CD4-positive, alpha-beta T cell treated with Interferon gamma for 1 hour (primary cell): ENCODE measurements at regions not wholly inside any gene's neighbourhood (a gene's known extent, or its start where the extent isn't known, plus 50 kb on each side); places are given as distances from the start of the nearest gene placed in this dataset.
"Not testable (repeated sequence)": the region's sequence is repeated elsewhere in the genome, so short reads cannot be mapped to it uniquely, and the experiment has no call there.

ENCODE experiments used
- DNase-seq: peaks from one replicate; pipeline ENCODE4 v3.0.0-alpha.2; 2020

DNA sequence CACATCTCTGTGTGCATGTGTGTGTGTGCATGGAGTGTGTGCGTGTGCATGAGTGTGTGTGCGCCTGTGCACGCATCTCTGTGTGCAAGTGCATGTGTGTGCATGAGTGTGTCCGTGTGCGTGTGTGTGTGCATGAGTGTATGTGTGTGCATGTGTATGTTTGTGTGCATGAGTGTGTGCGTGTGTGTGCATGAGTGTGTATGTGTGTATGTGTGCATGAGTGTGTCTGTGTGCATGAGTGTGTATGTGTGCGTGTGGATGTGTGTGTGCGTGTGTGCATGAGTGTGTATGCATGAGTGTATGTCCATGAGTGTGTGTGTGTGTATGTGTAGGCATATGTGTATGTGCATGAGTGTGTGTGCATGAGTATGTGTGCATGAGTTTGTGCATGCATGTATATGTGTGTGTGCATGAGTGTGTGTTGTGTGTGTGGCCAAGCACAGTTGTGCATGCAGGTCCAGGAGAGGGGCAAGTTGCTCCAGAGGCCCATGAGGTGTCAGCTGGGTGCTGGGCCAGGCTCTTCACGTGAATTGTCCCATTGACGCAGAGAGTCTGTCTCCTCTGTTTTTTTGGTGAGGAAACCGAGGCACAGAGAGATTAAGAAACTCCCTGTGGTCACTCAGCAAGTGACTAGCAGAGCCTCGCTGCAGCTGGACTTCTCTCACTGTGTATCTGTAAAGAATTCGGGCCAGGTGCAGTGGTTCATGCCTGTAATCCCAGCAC lies 75.5 kb downstream of the ASB1 start:
- no peak for DNase-seq

DNA sequence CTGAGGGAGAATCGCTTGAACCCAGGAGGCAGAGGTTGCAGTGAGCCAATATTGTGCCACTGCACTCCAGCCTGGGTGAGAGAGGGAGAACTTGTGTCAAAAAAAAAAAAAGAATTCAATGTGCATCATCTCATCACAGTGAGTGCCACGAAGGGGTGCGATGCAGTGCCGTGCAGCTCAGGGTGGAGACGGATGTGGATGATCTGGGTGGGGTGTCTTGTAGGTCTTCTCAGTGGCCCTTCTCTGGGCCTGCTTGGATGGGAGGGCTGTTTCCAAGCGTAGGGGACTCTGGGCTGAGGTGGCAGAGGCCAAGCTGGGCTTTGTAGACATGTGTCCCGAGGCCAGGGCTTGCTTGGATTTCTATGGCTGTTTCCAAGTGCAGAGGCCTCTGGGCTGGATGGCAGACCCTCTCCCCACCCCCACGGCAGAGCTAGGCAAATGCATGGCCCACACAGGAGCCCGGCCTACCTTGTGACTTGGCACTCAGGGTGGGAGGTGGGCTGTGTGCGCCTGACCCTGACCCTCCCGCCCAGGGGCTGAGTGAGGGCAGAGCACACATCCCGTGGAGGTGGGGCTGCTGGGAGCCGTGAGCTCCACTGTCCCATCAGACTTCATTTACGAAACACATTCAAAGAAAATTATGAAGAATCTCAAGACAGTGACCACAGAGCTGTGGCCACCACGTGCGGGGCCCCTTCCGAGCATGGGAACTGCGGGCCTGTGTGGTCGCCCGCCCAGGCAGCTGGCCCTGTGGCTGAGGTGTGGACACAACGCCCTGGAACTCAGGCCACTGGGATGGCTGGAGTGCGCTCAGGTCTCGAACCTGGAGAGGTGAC lies 76.4 kb downstream of the ASB1 start:
- DNase-seq, result no peak

DNA sequence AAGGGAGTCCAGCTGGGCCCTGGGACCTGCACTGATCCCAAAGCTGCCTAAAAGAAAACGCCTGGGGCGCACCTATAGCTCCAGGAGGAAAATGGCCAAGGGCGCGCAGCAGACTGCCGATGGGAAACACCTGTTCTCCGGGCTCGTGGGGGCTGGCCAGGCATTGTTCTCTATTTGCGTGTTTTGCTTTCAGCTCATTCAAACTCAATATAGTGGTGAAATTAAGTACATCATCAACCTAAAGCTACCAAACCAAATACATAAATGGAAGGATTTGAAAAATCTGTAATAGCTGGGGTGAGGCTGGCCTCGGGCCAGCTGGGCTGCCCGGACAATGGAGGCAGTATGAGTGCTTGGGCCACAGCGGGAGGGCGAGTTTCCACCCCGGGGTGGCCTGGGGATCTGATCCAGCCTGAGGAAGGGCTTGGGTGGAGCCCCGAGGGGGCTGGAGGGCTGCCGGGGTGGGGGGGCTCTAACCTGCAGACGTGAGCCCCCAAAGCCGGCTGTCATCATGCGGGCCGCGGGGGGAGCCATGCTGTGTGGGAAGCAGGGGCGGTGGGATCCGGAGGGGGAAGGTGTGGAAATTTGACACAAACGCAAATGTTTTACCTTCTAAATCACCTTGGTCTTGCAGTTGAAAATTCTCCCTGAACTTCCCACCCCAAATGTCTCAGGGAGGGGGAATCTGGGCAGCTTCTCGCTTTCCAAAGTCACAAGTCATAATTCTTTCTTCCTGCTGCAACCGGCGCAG lies 77.6 kb downstream of the ASB1 start:
- DNase-seq, result no peak

DNA sequence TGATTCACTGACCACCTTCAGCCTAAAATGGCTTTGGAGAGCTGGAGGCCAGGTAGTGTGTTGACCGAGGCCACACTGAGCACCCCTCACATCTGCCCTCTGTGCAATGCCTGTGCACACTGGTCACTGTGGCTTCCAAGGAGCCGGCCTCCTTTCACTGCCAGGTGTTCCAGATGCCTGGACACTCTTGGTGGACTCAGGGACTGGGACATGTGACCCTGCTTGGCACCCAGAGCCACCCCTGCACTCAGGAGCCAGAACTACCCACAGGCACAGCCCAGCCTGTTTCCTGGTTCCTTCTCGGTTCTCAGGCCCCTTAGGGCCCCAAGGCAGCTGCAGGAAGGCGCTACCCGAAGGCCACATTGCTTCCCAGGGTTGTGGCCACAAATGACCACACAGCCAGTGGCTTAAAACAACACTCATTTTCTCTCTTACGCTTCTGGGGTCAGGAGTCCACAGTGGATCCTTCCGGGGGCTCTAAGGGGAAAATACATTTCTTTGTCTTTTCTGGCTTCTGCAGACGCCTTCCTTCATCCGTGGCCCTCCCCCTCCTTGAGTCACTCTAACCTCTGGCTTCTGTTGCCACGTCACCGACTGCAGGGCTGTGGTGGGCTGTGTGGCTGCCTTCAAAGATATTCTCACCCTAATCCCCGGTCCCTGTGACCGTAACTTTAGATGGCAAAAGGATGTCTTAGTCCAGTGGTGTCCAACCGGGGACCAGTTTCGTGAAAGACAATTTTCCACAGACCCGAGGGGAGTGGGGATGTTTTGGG lies 78.6 kb downstream of the ASB1 start:
- no peak for DNase-seq

DNA sequence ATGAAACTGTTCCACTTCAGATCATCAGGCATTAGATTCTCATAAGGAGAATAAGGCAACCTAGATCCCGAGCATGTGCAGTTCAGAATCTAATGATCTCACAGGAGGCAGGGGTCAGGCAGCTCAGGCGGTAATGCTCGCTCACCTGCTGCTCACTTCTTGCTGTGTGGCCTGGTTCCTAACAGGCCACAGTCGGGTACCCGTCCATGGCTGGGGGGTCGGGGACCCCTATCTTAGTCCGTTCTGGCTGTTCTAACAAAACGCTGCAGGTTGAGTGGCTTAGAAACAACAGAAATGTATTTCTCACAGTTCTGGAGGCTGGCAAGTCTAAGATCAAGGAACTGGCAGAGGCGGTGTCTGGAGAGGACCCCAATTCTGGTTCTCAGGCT lies 79.2 kb downstream of the ASB1 start:
- DNase-seq, result no peak

DNA sequence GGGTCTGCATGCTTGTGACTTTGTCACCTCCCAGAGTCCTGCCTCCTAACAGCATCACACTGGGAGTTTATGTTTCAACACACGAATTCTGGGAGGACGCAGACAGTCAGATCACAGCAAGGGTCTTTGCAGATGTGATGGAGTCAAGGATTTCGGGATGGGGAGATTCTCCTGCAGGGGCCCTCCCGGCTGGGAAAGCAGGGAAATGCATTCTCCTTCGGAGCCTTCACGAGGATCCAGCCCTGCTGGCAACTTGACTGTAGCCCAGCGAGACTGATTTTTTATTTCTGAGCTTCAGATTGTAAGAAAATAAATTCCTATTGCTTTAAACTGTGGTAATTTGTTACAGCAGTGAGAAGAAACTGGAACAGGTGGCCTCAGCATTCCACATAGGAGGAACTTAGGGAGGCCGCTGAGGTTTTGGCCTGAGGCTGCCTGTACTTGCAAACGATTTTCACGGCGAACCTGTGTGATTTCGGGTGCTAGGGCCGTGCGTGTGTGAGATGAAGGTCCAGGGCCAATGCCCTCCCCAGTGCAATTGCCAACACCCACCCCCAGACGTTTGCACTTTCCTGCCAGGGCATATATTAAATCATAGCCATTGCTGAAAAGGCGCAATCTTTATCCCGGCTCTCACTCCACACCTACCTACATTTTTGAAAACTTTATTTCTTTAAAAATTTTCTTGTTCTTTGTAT lies 79.8 kb downstream of the ASB1 start:
- no peak for DNase-seq

DNA sequence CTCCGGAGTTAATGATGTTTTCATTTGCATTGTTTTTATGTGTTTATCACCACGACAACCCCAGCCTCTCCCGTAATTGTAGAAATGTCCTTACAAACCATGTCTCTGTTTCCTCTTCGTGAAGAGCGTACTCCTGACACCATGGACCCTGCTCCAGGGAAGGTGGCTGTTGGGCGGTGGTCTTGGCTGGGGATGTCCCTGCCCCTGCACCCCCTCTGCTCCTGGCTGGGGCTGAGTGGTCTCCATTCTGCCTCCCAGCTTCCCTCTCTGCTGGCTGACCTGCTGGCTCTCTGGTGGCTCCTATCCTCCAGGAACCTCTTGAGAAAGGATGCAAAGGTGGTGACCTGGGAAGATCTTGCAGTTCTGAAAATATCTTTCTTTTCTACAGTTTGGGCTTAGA lies 81.1 kb downstream of the ASB1 start:
- no peak for DNase-seq

DNA sequence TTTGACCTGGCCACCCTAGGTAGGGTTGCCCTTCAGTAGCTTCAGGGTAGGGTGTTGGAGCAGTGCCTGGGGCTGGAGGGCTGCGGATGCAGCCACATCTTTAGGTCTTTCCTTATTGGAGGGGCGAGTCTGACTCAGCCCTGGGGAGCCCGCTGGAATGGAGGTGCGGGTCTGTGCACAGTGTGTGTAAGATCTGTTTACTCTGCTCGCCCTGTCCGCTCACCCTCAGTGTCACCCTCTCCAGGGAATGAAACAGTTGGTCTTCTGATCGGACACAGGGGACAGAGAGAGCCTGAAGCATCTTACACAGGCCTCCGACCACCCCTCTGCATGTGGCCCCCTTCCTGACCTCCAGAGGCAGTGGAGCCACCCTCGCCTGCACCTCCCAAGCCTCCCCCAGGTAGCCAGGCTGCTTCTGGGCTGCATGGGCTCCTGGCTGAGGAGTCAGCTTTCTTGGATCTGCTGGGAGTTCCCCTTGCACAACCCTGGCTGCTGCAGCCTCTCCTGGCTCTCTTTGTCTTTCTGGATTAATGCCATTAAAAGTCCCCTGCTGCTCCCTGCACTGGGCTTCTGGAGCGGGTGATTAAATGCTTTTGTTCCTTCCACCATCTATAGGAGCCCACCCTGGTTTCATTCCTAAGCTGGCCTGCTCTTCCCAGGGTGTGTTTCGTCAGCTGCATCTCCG lies 82.6 kb downstream of the ASB1 start:
- DNase-seq, result no peak

DNA sequence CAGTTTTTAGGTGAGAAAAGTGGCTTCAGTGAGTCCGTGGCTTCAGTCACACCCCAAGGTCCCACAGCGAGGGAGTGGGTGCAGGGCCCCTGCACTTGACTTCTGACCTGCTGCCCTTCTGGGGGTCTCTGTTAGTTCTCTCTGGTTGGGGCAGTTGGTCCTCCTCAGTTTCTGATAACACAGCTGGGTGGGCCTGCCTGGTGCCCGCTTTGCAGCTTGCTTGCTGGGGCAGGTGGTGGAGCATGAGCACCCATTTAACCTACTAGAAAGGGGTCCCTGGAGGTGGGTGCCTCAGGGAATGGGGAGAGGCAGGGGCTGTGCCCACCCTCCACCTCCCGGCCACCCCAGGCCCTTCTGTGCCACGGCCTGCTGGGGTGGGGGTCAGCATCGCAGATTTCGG lies 83.2 kb downstream of the ASB1 start:
- no peak for DNase-seq

DNA sequence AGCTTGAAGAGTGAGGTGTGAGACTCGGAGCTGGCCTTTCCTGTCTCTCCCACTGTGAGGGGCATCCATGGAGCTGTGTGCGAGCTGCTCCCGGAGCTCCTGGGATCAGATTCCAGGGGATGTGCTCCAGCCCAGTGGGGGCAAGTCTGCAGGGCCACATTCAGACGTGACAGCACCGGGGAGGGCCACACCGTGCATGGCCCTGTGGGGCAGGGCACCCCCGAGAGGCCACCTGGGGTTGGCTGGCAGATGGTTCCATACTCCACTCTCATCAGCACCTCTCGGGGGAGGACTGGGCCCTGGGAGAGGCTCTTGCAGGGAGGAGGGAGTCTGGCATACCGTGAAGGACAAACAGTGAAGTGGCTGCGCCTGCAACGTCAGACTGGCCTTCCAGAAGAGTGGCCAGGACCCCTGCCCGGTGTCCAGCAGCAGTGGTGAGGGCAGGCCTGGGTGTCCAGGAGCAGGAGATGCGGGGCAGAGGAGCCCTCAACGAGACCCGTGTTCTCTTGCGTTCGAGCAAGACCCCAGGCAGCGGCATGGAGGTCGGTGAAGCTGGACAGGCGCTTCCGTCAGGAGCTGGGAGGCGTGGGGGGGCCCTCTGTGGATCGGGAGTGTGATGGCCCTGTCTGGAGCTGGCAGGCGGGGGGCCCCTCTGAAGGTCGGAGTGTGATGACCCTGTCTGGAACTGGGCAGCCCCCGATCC lies 84.3 kb downstream of the ASB1 start:
- no peak for DNase-seq

DNA sequence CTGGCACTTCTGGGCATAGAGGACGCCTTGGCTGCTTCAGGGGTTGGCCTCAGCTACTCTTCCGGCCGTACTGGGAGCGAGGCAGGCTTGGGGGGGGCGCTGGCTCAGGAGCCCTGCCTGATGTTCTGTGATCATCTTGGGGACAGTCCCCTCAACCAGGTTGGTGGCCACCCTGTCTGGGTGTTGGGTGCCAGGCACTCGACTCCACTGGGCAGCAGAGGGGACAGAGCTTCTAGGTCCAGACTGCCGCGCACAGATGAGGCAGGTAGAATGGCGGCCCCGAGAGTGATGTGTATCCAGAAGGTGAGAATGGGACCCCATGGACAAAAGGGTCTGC lies 84.9 kb downstream of the ASB1 start:
- DNase-seq, result no peak

DNA sequence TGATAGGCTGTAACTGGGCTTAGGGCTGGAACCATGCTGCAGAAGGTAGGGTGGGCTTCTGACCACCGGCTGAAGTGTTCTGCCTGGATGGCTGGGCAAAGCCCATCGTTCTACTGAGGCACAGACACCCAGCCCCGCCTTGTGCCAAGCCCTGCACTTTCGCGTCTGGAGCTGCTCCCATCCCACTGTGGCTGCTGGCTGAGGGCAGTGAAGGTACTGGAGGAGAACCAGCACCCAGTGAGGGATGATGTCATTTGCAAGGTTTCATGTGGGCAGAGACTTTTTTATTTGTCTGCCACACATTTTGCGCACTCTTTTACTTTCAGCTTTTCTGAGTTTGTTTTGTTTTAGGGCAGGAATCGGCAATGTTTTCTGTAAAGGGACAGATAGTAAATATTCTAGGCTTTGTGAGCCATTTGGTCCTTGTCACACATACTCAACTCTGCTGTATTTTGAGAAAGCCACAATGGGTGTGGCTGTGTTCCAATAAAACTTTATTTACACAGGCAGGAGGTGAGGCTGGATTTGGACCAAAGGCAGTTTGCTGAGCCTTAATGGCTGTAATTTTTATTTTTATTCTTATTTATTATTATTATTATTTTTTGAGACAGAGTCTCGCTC lies 85.6 kb downstream of the ASB1 start:
- no peak for DNase-seq

DNA sequence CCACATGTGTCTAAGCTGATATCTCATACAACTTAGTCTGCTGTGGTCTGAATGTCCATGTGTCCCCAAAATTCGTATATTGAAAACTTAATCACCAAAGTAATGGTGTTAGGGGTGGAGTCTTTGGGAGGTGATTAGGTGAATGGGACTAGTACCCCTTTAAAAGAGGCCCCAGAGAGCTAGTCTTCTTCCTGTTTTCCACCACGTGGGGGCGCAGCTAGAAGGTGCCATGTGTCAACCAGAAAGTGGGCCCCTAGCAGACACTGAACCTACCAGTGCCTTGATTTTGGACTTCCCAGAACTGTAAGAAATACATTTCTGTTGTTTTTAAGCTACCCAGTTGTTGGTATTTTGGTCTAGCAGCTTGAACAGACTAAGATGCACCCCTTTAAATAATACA lies 86.6 kb downstream of the ASB1 start:
- no peak for DNase-seq

DNA sequence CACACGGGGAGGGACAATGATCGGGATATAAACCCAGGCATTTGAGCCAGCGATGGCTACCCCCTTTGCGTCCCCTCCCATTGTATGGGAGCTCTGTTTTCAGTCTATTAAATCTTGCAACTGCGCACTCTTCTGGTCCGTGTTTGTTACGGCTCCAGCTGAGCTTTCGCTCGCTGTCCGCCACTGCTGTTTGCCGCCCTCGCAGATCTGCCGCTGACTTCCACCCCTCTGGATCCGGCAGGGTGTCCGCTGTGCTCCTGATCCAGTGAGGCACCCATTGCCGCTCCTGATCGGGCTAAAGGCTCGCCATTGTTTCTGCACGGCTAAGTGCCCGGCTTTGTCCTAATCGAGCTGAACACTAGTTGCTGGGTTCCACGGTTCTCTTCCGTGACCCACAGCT lies 87.3 kb downstream of the ASB1 start:
- not testable (repeated sequence) for DNase-seq

DNA sequence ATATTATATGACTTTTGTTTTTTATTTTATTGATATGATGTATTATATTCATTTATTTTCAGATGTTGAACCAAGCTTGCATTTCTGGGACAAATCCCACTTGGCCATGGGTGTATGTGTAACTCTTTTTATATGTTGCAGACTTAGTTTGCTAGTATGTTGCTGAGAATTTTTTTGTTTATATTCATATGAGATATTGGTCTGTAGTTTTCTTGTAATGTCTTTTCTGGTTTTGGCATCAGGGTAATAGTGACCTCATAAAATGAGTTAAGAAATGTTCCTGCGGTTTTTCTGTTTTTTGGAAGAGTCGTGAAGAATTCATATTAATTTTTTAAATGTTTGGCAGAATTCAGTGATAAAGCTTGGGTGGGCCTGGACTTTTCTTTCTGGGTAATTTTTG lies 88.7 kb downstream of the ASB1 start:
- no peak for DNase-seq

DNA sequence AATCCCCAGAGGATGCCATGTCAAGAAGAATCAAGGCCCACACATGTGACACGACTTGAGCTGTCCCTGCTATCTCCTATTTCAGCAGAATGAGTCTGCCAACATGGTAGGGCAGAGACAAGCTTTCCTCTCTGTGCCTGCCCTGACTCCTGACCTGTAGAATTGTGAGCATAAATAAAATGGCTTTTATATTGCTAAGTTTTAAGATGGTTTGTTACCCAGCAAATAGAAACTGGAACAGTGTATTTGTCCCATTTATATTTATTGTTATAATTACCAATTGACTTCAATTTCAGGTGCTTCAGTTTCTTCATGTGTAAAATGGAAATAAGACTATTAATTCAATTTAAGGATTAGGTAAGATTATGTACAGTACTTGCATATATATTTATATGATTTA lies 90.5 kb downstream of the ASB1 start:
- DNase-seq, result no peak

DNA sequence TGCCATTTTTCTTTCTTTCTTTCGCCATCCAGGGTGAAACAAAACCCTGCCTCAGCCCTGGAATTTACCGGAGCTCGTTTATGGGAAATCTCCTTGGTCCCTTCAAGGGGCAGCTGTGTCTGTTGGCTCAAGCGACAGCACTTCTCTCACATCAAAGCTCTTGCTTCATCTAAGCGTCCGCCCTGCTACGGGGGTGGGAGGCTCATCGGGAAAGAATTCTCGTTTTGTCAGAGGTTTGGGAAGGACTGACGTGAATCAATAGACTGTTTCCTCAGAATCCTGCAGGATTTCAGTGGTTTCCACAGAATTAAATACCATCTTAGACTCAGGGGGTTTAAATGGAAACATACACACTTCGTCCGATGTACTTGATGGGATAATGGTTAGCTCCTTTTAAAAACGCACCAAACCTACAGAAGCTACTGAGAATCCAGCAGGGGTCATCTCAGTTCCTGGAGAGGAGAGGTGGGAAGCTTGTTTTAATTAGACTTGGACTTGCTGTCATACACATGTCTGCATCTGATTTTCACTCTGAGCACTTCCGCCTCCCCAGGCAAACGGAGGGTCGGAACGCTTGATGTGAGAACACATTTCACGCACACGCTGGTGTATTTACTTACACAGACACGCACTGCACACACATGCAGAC lies 91.6 kb downstream of the ASB1 start:
- no peak for DNase-seq

DNA sequence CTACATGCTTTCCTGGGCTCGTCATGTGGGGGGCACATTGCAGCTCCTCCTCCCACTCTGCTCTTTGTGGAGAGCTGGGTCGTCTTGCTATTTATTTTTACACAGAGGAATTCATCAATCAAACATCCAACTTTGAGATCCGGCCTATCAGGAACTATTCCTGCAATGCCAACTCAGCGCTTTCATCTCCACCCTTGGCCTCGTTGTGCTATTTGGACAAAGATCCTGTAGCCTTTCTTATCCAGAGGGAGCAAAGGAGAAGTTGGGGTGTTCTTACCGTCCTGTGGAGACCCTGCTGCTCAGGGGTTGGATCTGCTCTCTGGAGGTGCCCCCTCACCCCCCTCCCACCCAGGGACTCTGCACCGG lies 92.1 kb downstream of the ASB1 start:
- no peak for DNase-seq

DNA sequence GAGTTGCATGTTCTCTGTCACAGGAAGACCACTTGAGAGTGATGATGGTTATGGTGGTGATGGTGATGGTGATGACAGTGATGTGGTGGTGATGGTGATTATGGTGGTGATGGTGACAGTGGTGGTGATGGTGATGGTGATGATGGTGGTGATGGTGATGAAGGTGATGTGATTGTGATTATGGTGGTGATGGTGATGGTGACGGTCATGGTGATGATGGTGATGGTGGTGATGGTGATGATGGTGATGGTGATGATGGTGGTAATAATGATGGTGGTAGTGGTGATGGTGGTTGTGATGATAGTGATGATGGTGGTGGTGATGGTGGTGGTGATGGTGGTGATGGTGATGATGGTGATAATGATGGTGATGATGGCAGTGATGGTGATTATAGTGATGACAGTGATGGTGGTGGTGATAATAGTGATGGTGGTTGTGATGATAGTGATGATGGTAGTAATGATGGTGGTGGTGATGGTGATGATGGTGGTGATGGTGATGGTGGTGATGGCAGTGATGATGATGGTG lies 93.7 kb downstream of the ASB1 start:
- DNase-seq, result no peak

DNA sequence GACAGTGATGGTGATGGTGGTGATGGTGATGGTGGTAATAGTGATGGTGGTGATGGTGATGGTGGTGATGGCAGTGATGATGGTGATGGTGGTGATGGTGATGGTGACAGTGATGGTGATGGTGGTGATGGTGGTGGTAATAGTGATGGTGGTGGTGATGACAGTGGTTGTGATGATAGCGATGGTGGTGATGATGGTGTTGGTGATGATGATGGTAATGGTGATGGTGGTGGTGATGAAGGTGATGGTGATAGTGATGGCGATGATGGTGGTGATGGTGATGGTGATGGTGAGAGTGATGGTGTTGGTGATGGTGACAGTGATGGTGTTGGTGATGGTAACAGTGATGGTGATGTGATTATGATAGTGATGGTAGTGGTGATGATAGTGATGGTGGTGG lies 94.3 kb downstream of the ASB1 start:
- no peak for DNase-seq
